B cell (primary cell): ENCODE measurements at regions not wholly inside any gene's neighbourhood (a gene's known extent, or its start where the extent isn't known, plus 50 kb on each side); places are given as distances from the start of the nearest gene placed in this dataset.

Experiments used
- ATAC-seq: fragments of 200-7000 bp; cut with Tn5 transposase; one replicate; pipeline ENCODE4 v1.10.0; 2021; ENCODE audit warnings: low read depth, mild to moderate bottlenecking, moderate number of reproducible peaks, moderate library complexity
- CTCF ChIA-PET: fragments of 350-600 bp; sonication (Branson Sonifier 250); formaldehyde crosslinking; loops from one replicate; lab custom pipeline; 2021; ENCODE audit warnings: antibody characterized with exemption, inconsistent platforms; lab: Charles Lee
- POLR2A ChIA-PET: fragments of 350-600 bp; sonication (Branson Sonifier 250); formaldehyde crosslinking; loops from one replicate; lab custom pipeline; 2021; ENCODE audit warnings: antibody characterized with exemption; lab: Charles Lee
- DNase-seq: peaks from one replicate; pipeline ENCODE4 v3.0.0; 2013
- H2AFZ ChIP-seq: 2 replicates; pipeline ENCODE4 v1.6.1; 2012; ENCODE audit warnings: mild to moderate bottlenecking, low read depth, low read length; ENCODE audit not compliant: insufficient read depth, poor library complexity, severe bottlenecking
- H3K27ac ChIP-seq, 2 donors: 1 replicate in 1 of 2; 2 replicates in 1 of 2; pipeline ENCODE4 v1.5.1; 2012 to 2013; ENCODE audit warnings: low read length in 2 of 2, mild to moderate bottlenecking in 2 of 2, moderate library complexity in 1 of 2
- H3K27me3 ChIP-seq, 4 experiments: fragments of 200-600 bp in 1 of 4; sonication (generic) in 1 of 4; replicated peaks in 1 of 4; 1 replicate in 2 of 4; 2 replicates in 2 of 4; pipeline versions ENCODE4 v1.6.1 to v1.7.0; 2013 to 2016; ENCODE audit warnings: low read length in 3 of 4, mild to moderate bottlenecking in 2 of 4, mixed read lengths in 1 of 4, moderate library complexity in 1 of 4; ENCODE audit not compliant: insufficient read depth in 4 of 4, control insufficient read depth in 3 of 4; ENCODE audit errors: control extremely low read depth in 1 of 4
- H3K36me3 ChIP-seq, 2 experiments: replicated peaks in 1 of 2; 1 replicate in 1 of 2; 2 replicates in 1 of 2; pipeline versions ENCODE4 v1.6.1 to v1.7.1; 2013; ENCODE audit warnings: low read length in 1 of 2; ENCODE audit not compliant: insufficient read depth in 2 of 2, control insufficient read depth in 1 of 2; ENCODE audit errors: control extremely low read depth in 1 of 2, extremely low read depth in 1 of 2
- H3K4me1 ChIP-seq, 2 donors: fragments of 200-600 bp in 1 of 2; sonication (generic) in 1 of 2; 1 replicate in 1 of 2; 2 replicates in 1 of 2; pipeline versions ENCODE4 v1.5.1 to v1.6.1; 2013 to 2017; ENCODE audit warnings: low read length in 2 of 2; ENCODE audit not compliant: control insufficient read depth in 2 of 2, insufficient read depth in 2 of 2
- H3K4me2 ChIP-seq: replicated peaks from 2 replicates; pipeline ENCODE3; 2012; ENCODE audit warnings: mild to moderate bottlenecking, low read depth, low read length; ENCODE audit not compliant: poor library complexity, severe bottlenecking
- H3K4me3 ChIP-seq, 5 experiments: fragments of 200-600 bp in 1 of 5; sonication (generic) in 1 of 5; 1 replicate in 3 of 5; 2 replicates in 2 of 5; pipeline versions ENCODE4 v1.5.1 to v1.7.0; 2011 to 2016; ENCODE audit warnings: low read length in 4 of 5, mild to moderate bottlenecking in 4 of 5, low read depth in 2 of 5, control low read depth in 1 of 5, moderate library complexity in 1 of 5; ENCODE audit not compliant: insufficient read depth in 1 of 5; ENCODE audit errors: control extremely low read depth in 1 of 5, extremely low read depth in 1 of 5
- H3K79me2 ChIP-seq: fragments of 200-600 bp; sonication (generic); one replicate; pipeline ENCODE4 v1.6.0; 2016; ENCODE audit warnings: low read length; ENCODE audit not compliant: control insufficient read depth, insufficient read depth
- H3K9ac ChIP-seq: fragments of 200-600 bp; sonication (generic); 2 replicates; pipeline ENCODE4 v1.6.1; 2017; ENCODE audit warnings: mild to moderate bottlenecking, low read length, moderate library complexity
- H3K9me3 ChIP-seq, 3 donors: one replicate each; pipeline versions ENCODE4 v1.6.1 to v1.7.1; 2013; ENCODE audit warnings: low read length in 2 of 3; ENCODE audit not compliant: control insufficient read depth in 2 of 3, insufficient read depth in 1 of 3; ENCODE audit errors: control extremely low read depth in 1 of 3
- H4K20me1 ChIP-seq: 2 replicates; pipeline ENCODE4 v1.6.0; 2012; ENCODE audit warnings: mild to moderate bottlenecking, low read length; ENCODE audit not compliant: insufficient read depth, control insufficient read depth, poor library complexity, severe bottlenecking
- H3K27ac Mint-ChIP-seq: one replicate; pipeline ENCODE4 v1.8.0; 2021; ENCODE audit warnings: mixed read lengths
- H3K27me3 Mint-ChIP-seq: one replicate; pipeline ENCODE4 v1.8.0; 2021; ENCODE audit warnings: mixed read lengths
- H3K4me1 Mint-ChIP-seq: one replicate; pipeline ENCODE4 v1.8.0; 2021; ENCODE audit warnings: mixed read lengths
- H3K4me3 Mint-ChIP-seq: one replicate; pipeline ENCODE4 v1.8.0; 2021; ENCODE audit warnings: mixed read lengths
- H3K9me3 Mint-ChIP-seq: one replicate; pipeline ENCODE4 v1.8.0; 2022; ENCODE audit warnings: mixed read lengths; ENCODE audit not compliant: insufficient read depth
- EZH2 ChIP-seq: IDR thresholded peaks from 2 replicates; pipeline ENCODE4 v1.6.1; 2012; ENCODE audit warnings: borderline replicate concordance, low read depth, mild to moderate bottlenecking, moderate library complexity, low read length; ENCODE audit not compliant: insufficient read depth, poor library complexity, severe bottlenecking
- WGBS: methylation state at CpG from one replicate; pipeline ENCODE4 v1.1.5; 2013; ENCODE audit warnings: missing lambda C conversion rate; ENCODE audit not compliant: insufficient coverage; 5-methylcytosine and 5-hydroxymethylcytosine counted together
- intact Hi-C: fragments of 100-400 bp; cut with micrococcal nuclease; formaldehyde crosslinking; loops from one replicate; pipeline ENCODE4 v1.10.0; 2022
- TF ChIP-seq, protein P1 (sequence below): fragments of 200-600 bp; IDR thresholded peaks from one replicate; pipeline ENCODE4 v1.8.0; 2022; ENCODE audit warnings: antibody characterized with exemption, mild to moderate bottlenecking

GRCh38 chr16:79543219-79543618 lies 57.3 kb downstream of the MAF start:
- ATAC-seq: no peak
- no peak overlapping the region for H3K9ac ChIP-seq
- no peaks in the 10 kb centered on the region for H3K36me3 ChIP-seq
- H3K4me3 Mint-ChIP-seq: no peak overlapping the region
- no peaks in the 10 kb centered on the region for H3K4me1 Mint-ChIP-seq
- peaks cover 0 to 3% (median 0%) of the 10 kb centered on the region in 3 donors for H3K9me3 ChIP-seq
- no peaks in the 10 kb centered on the region for H3K9me3 Mint-ChIP-seq
- H4K20me1 ChIP-seq: no peaks in the 10 kb centered on the region
- H3K27ac Mint-ChIP-seq: no peak overlapping the region
- WGBS: 98% methylated on average over 8 of the region's 8 CpGs
- H3K27ac ChIP-seq: no peak overlapping the region
- H3K4me1 ChIP-seq: no peaks in the 10 kb centered on the region
- DNase-seq: no peak
- intact Hi-C loops: no loop called here
- H3K4me2 ChIP-seq: no peak overlapping the region
- TF ChIP-seq, protein P1, sequence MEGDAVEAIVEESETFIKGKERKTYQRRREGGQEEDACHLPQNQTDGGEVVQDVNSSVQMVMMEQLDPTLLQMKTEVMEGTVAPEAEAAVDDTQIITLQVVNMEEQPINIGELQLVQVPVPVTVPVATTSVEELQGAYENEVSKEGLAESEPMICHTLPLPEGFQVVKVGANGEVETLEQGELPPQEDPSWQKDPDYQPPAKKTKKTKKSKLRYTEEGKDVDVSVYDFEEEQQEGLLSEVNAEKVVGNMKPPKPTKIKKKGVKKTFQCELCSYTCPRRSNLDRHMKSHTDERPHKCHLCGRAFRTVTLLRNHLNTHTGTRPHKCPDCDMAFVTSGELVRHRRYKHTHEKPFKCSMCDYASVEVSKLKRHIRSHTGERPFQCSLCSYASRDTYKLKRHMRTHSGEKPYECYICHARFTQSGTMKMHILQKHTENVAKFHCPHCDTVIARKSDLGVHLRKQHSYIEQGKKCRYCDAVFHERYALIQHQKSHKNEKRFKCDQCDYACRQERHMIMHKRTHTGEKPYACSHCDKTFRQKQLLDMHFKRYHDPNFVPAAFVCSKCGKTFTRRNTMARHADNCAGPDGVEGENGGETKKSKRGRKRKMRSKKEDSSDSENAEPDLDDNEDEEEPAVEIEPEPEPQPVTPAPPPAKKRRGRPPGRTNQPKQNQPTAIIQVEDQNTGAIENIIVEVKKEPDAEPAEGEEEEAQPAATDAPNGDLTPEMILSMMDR: no peak
- TF ChIP-seq EZH2: no peak
- H3K27me3 ChIP-seq: no peaks in the 10 kb centered on the region
- H3K4me3 ChIP-seq: no peak overlapping the region
- ChIA-PET POLR2A (no interaction called here), CTCF (no interaction called here)
- peaks cover 5% of the 10 kb centered on the region for H3K27me3 Mint-ChIP-seq
- H3K79me2 ChIP-seq: no peaks in the 10 kb centered on the region
- no peak overlapping the region for H2AFZ ChIP-seq

DNA sequence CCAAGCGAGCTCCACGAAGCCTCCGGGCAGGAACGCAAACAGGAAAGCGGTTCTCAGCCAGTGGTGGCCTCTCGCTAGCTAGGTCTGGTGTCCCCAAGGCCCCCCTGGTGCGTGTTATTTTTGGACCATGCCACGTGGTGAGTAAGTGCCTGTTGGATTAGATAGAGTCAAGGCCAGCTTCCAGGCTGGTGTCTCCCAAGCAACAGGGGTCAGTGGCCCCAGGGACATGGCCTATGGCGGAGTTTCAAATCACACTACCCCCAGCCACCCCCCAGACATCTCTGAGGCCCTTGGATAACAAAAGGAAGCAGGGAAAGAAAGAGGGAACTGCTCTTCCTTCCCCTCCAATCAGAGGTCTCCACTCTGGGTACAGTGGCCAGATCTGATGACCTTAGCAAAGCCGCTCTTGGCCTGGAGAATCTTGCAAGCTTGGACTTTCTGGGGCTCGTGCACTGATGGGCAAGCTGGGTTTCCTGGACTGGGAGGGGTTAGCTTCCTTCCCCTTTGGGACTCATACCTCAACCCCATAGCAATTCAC lies 58.2 kb downstream of the MAF start:
- Mint-ChIP-seq H3K27ac (no peak overlapping the region), H3K9me3 (no peaks in the 10 kb centered on the region), H3K4me1 (no peaks in the 10 kb centered on the region), H3K27me3 (peaks cover 5% of the 10 kb centered on the region), H3K4me3 (no peak overlapping the region)
- WGBS: 53% methylated on average over 7 of the region's 11 CpGs
- DNase-seq: no peak
- no peak overlapping the region for H2AFZ ChIP-seq
- H3K4me1 ChIP-seq: no peaks in the 10 kb centered on the region
- ChIA-PET CTCF (no interaction called here), POLR2A (no interaction called here)
- no peaks in the 10 kb centered on the region for H4K20me1 ChIP-seq
- H3K9me3 ChIP-seq: peaks cover 0 to 3% (median 0%) of the 10 kb centered on the region in 3 donors
- no peaks in the 10 kb centered on the region for H3K36me3 ChIP-seq
- no peak for ATAC-seq
- H3K9ac ChIP-seq: no peak overlapping the region
- no peak overlapping the region for H3K4me3 ChIP-seq
- H3K27ac ChIP-seq: no peak overlapping the region
- H3K79me2 ChIP-seq: no peaks in the 10 kb centered on the region
- H3K4me2 ChIP-seq: no peak overlapping the region
- intact Hi-C loops: no loop called here
- no peaks in the 10 kb centered on the region for H3K27me3 ChIP-seq
- TF ChIP-seq EZH2: no peak
- TF ChIP-seq, protein P1: no peak
